Sigmoid colon (tissue), 6 donors: ENCODE measurements at regions not wholly inside any gene's neighbourhood (a gene's known extent, or its start where the extent isn't known, plus 50 kb on each side); places are given as distances from the start of the nearest gene placed in this dataset.

Source experiments
- DNase-seq: peaks from one replicate; pipeline ENCODE4 v3.0.0-alpha.2; 2019
- H3K27ac ChIP-seq, 4 donors: fragments of 200-600 bp; sonication (generic); one replicate each; pipeline ENCODE4 v1.5.1; 2016 to 2019; ENCODE audit warnings: mild to moderate bottlenecking in 1 of 4
- H3K27me3 ChIP-seq, 3 donors: fragments of 200-600 bp; sonication (generic); one replicate each; pipeline ENCODE4 v1.5.1; 2019; ENCODE audit warnings: mild to moderate bottlenecking in 1 of 3
- H3K36me3 ChIP-seq, 4 donors: fragments of 200-600 bp; sonication (generic); one replicate each; pipeline ENCODE4 v1.5.1; 2016 to 2019
- H3K4me1 ChIP-seq, 4 donors: fragments of 200-600 bp; sonication (generic); one replicate each; pipeline ENCODE4 v1.5.1; 2017 to 2019
- H3K4me3 ChIP-seq, 4 donors: fragments of 200-600 bp; sonication (generic); one replicate each; pipeline ENCODE4 v1.5.1; 2017 to 2019; ENCODE audit warnings: mild to moderate bottlenecking in 2 of 4, moderate library complexity in 1 of 4
- H3K9me3 ChIP-seq, 4 donors: fragments of 200-600 bp in 3 of 4; sonication (generic) in 3 of 4; one replicate each; pipeline versions ENCODE4 v1.5.1 to v1.6.1; 2013 to 2019
- CTCF ChIP-seq, 4 experiments: fragments of 450-650 bp in 3 of 4; fragments of 200-600 bp in 1 of 4; IDR thresholded peaks; one replicate each; pipeline ENCODE4 v1.5.1; 2016 to 2019; ENCODE audit warnings: antibody characterized with exemption in 4 of 4, mild to moderate bottlenecking in 3 of 4, moderate library complexity in 2 of 4
- EP300 ChIP-seq, 4 donors: sonication (generic); formaldehyde crosslinking; IDR thresholded peaks; one replicate each; pipeline ENCODE4 v1.6.1; 2017; ENCODE audit warnings: antibody characterized with exemption in 4 of 4
- POLR2A ChIP-seq, 2 donors: fragments of 450-650 bp; IDR thresholded peaks; one replicate each; pipeline ENCODE4 v1.6.1; 2016; ENCODE audit warnings: antibody characterized with exemption in 2 of 2, mild to moderate bottlenecking in 2 of 2, moderate library complexity in 2 of 2
- POLR2AphosphoS5 ChIP-seq, 4 donors: sonication (generic); formaldehyde crosslinking; IDR thresholded peaks; one replicate each; pipeline ENCODE4 v1.6.1; 2017; ENCODE audit warnings: antibody characterized with exemption in 4 of 4
- WGBS, 2 donors: extraction: QIAGEN DNeasy Blood & Tissue Kit; methylation state at CpG; one replicate each; pipeline ENCODE4 v1.1.7; 2013; 5-methylcytosine and 5-hydroxymethylcytosine counted together
- intact Hi-C: fragments of 100-400 bp; cut with DNase I; formaldehyde crosslinking; loops from one replicate; pipeline ENCODE4 v1.15.1; 2023
- donor health status: healthy with polysubstance abuse.
- donor health status: healthy.

- H3K4me1 ChIP-seq: no peaks in the 10 kb centered on the region
- intact Hi-C loops: no loop called here
- H3K4me3 ChIP-seq: no peak overlapping the region
- WGBS, 2 donors: 66 to 68% methylated on average over 8 of the region's 8 CpGs
- TF ChIP-seq CTCF (IDR thresholded peaks at IDR 0.05): no peak
- TF ChIP-seq POLR2A (IDR thresholded peaks at IDR 0.05): no peak
- TF ChIP-seq POLR2AphosphoS5 (IDR thresholded peaks at IDR 0.05): no peak
- TF ChIP-seq EP300 (IDR thresholded peaks at IDR 0.05): no peak
- no peak overlapping the region for H3K27ac ChIP-seq
- H3K27me3 ChIP-seq: peaks cover 0 to 14% (median 0%) of the 10 kb centered on the region in 3 donors
- DNase-seq: no peak
- no peaks in the 10 kb centered on the region for H3K36me3 ChIP-seq
- H3K9me3 ChIP-seq: no peaks in the 10 kb centered on the region
These were observed 165.2 kb downstream of the NSG2 start for GRCh38 chr5:174210596-174211276.

GRCh38 chr5:174211277-174211626, 165.7 kb downstream of the NSG2 start:
- H3K27me3 ChIP-seq: peaks cover 0 to 11% (median 0%) of the 10 kb centered on the region in 3 donors
- WGBS, 2 donors: 30 to 35% methylated on average over 4 of the region's 4 CpGs

GRCh38 chr5:174217527-174217926, 172.0 kb downstream of the NSG2 start:
- Histone ChIP-seq H3K4me1 (no peaks in the 10 kb centered on the region), H3K27ac (no peak overlapping the region), H3K36me3 (no peaks in the 10 kb centered on the region), H3K27me3 (peaks cover 0 to 5% (median 0%) of the 10 kb centered on the region in 3 donors), H3K4me3 (no peak overlapping the region), H3K9me3 (peaks cover 0 to 10% (median 1%) of the 10 kb centered on the region in 4 donors)
- DNase-seq: no peak
- TF ChIP-seq EP300 (IDR thresholded peaks at IDR 0.05) (no peak), CTCF (IDR thresholded peaks at IDR 0.05) (no peak), POLR2AphosphoS5 (IDR thresholded peaks at IDR 0.05) (no peak), POLR2A (IDR thresholded peaks at IDR 0.05) (no peak)
- WGBS, 2 donors: 24 to 59% methylated on average over 1 of the region's 1 CpG
- intact Hi-C loops: no loop called here

More at GRCh38 chr5:174211277-174211626, 165.7 kb downstream of the NSG2 start:
- Histone ChIP-seq H3K27ac (no peak overlapping the region), H3K9me3 (no peaks in the 10 kb centered on the region), H3K36me3 (no peaks in the 10 kb centered on the region), H3K4me1 (no peaks in the 10 kb centered on the region), H3K4me3 (no peak overlapping the region)
- intact Hi-C loops: no loop called here
- no peak for TF ChIP-seq POLR2A (IDR thresholded peaks at IDR 0.05)
- TF ChIP-seq EP300 (IDR thresholded peaks at IDR 0.05): no peak
- no peak for TF ChIP-seq CTCF (IDR thresholded peaks at IDR 0.05)
- TF ChIP-seq POLR2AphosphoS5 (IDR thresholded peaks at IDR 0.05): no peak
- no peak for DNase-seq

GRCh38 chr5:174218162-174218561, 172.7 kb downstream of the NSG2 start:
- Histone ChIP-seq H3K4me1 (no peaks in the 10 kb centered on the region), H3K4me3 (no peak overlapping the region), H3K36me3 (no peaks in the 10 kb centered on the region), H3K27me3 (no peaks in the 10 kb centered on the region), H3K9me3 (peaks cover 0 to 10% (median 1%) of the 10 kb centered on the region in 4 donors), H3K27ac (no peak overlapping the region)
- TF ChIP-seq CTCF (IDR thresholded peaks at IDR 0.05) (no peak), POLR2A (IDR thresholded peaks at IDR 0.05) (no peak), POLR2AphosphoS5 (IDR thresholded peaks at IDR 0.05) (no peak), EP300 (IDR thresholded peaks at IDR 0.05) (no peak)
- DNase-seq: no peak
- intact Hi-C loops: no loop called here
- WGBS, 2 donors: 94 to 96% methylated on average over 2 of the region's 2 CpGs

GRCh38 chr5:174220417-174220816, 174.9 kb downstream of the NSG2 start:
- no peak for TF ChIP-seq EP300 (IDR thresholded peaks at IDR 0.05)
- TF ChIP-seq POLR2A (IDR thresholded peaks at IDR 0.05): no peak
- TF ChIP-seq POLR2AphosphoS5 (IDR thresholded peaks at IDR 0.05): no peak
- Histone ChIP-seq H3K4me1 (no peaks in the 10 kb centered on the region), H3K9me3 (peaks cover 0 to 10% (median 1%) of the 10 kb centered on the region in 4 donors), H3K27me3 (no peaks in the 10 kb centered on the region), H3K27ac (no peak overlapping the region), H3K36me3 (no peaks in the 10 kb centered on the region), H3K4me3 (no peak overlapping the region)
- WGBS, 2 donors: 91 to 92% methylated on average over 5 of the region's 5 CpGs
- intact Hi-C loops: no loop called here
- no peak for DNase-seq
